CD14-positive monocyte (primary cell): ENCODE measurements at regions not wholly inside any gene's neighbourhood (a gene's known extent, or its start where the extent isn't known, plus 50 kb on each side); places are given as distances from the start of the nearest gene placed in this dataset.

ENCODE experiments used
- DNase-seq, 3 donors: peaks; one replicate each; pipeline ENCODE4 v3.0.0-alpha.2; 2011 to 2022
- H2AFZ ChIP-seq: 2 replicates; pipeline ENCODE4 v1.6.0; 2012; ENCODE audit warnings: mild to moderate bottlenecking, low read depth, low read length, inconsistent platforms; ENCODE audit not compliant: insufficient read depth, poor library complexity, severe bottlenecking
- H3K27ac ChIP-seq, 2 donors: 1 replicate in 1 of 2; 2 replicates in 1 of 2; pipeline ENCODE4 v1.5.1; 2012 to 2013; ENCODE audit warnings: low read length in 2 of 2, control low read depth in 1 of 2, inconsistent platforms in 1 of 2, low read depth in 1 of 2, mild to moderate bottlenecking in 1 of 2
- H3K27me3 ChIP-seq, 2 donors: one replicate each; pipeline versions ENCODE4 v1.6.0 to v1.6.1; 2011 to 2013; ENCODE audit warnings: low read length in 2 of 2; ENCODE audit not compliant: control insufficient read depth in 2 of 2, insufficient read depth in 2 of 2
- H3K36me3 ChIP-seq, 2 donors: replicated peaks in 1 of 2; 1 replicate in 1 of 2; 2 replicates in 1 of 2; pipeline versions ENCODE4 v1.5.1 to v1.6.1; 2012 to 2013; ENCODE audit warnings: low read length in 2 of 2, control low read depth in 1 of 2, inconsistent platforms in 1 of 2, mild to moderate bottlenecking in 1 of 2; ENCODE audit not compliant: insufficient read depth in 2 of 2, control insufficient read depth in 1 of 2
- H3K4me1 ChIP-seq, 2 donors: 1 replicate in 1 of 2; 2 replicates in 1 of 2; pipeline versions ENCODE4 v1.5.1 to v1.6.1; 2012 to 2013; ENCODE audit warnings: low read length in 2 of 2, control low read depth in 1 of 2, inconsistent platforms in 1 of 2, mild to moderate bottlenecking in 1 of 2, moderate library complexity in 1 of 2; ENCODE audit not compliant: insufficient read depth in 2 of 2, control insufficient read depth in 1 of 2
- H3K4me2 ChIP-seq: replicated peaks from 2 replicates; pipeline ENCODE3; 2012; ENCODE audit warnings: low read length, moderate library complexity, mild to moderate bottlenecking; ENCODE audit not compliant: poor library complexity, severe bottlenecking; ENCODE audit errors: extremely low read depth
- H3K4me3 ChIP-seq, 3 experiments: fragments of 200-600 bp in 1 of 3; sonication (generic) in 1 of 3; replicated peaks in 1 of 3; 1 replicate in 2 of 3; 2 replicates in 1 of 3; pipeline ENCODE4 v1.5.1; 2011 to 2013; ENCODE audit warnings: low read length in 3 of 3, mild to moderate bottlenecking in 3 of 3, control low read depth in 2 of 3, low read depth in 2 of 3, inconsistent platforms in 1 of 3, moderate library complexity in 1 of 3
- H3K79me2 ChIP-seq: 2 replicates; pipeline ENCODE4 v1.6.0; 2012; ENCODE audit warnings: mild to moderate bottlenecking, control low read depth, inconsistent platforms, low read length, moderate library complexity; ENCODE audit not compliant: insufficient read depth
- H3K9ac ChIP-seq: 2 replicates; pipeline ENCODE4 v1.6.0; 2017; ENCODE audit warnings: low read length, mild to moderate bottlenecking; ENCODE audit not compliant: insufficient read depth, poor library complexity, severe bottlenecking
- H3K9me3 ChIP-seq, 2 donors: replicated peaks in 1 of 2; 1 replicate in 1 of 2; 2 replicates in 1 of 2; pipeline versions ENCODE4 v1.5.1 to v1.6.1; 2012 to 2013; ENCODE audit warnings: low read length in 2 of 2, control low read depth in 1 of 2; ENCODE audit not compliant: control insufficient read depth in 1 of 2, insufficient read depth in 1 of 2
- H4K20me1 ChIP-seq: 2 replicates; pipeline ENCODE4 v1.6.0; 2012; ENCODE audit warnings: mild to moderate bottlenecking, low read length, control low read depth, moderate library complexity; ENCODE audit not compliant: insufficient read depth
- H3K27ac Mint-ChIP-seq, 7 donors: one replicate each; pipeline ENCODE4 v1.8.0; 2020; ENCODE audit warnings: mild to moderate bottlenecking in 7 of 7, mixed read lengths in 7 of 7, moderate library complexity in 6 of 7, inconsistent platforms in 2 of 7
- H3K27me3 Mint-ChIP-seq, 3 donors: one replicate each; pipeline ENCODE4 v1.8.0; 2021 to 2022; ENCODE audit warnings: low read depth in 3 of 3, mild to moderate bottlenecking in 3 of 3, mixed read lengths in 3 of 3, moderate library complexity in 3 of 3, inconsistent platforms in 1 of 3
- H3K36me3 Mint-ChIP-seq, 2 donors: one replicate each; pipeline ENCODE4 v1.8.0; 2020; ENCODE audit warnings: mixed read lengths in 2 of 2, inconsistent platforms in 1 of 2, mild to moderate bottlenecking in 1 of 2
- H3K4me1 Mint-ChIP-seq: one replicate; pipeline ENCODE4 v1.8.0; 2020; ENCODE audit warnings: mild to moderate bottlenecking, mixed read lengths
- H3K4me3 Mint-ChIP-seq, 2 donors: one replicate each; pipeline ENCODE4 v1.8.0; 2020; ENCODE audit warnings: mild to moderate bottlenecking in 2 of 2, mixed read lengths in 2 of 2, moderate library complexity in 1 of 2
- H3K9me3 Mint-ChIP-seq, 7 donors: one replicate each; pipeline ENCODE4 v1.8.0; 2020 to 2022; ENCODE audit warnings: mixed read lengths in 7 of 7, mild to moderate bottlenecking in 6 of 7, moderate library complexity in 6 of 7, inconsistent platforms in 2 of 7
- CTCF ChIP-seq: fragments of 200-600 bp; IDR thresholded peaks from one replicate; pipeline ENCODE4 v1.8.0; 2022; ENCODE audit warnings: antibody characterized with exemption, mild to moderate bottlenecking
- WGBS: methylation state at CpG from one replicate; pipeline ENCODE4 v1.1.5; 2013; ENCODE audit warnings: missing lambda C conversion rate; ENCODE audit not compliant: insufficient coverage; 5-methylcytosine and 5-hydroxymethylcytosine counted together
- intact Hi-C, 2 donors: fragments of 100-400 bp; cut with micrococcal nuclease; formaldehyde crosslinking; loops; one replicate each; pipeline versions ENCODE4 v1.15.0 to v1.15.1; 2023

GRCh38 chr6:81808851-81809570 lies 56.5 kb upstream of the TENT5A start:
- Histone ChIP-seq H3K4me3 (peak overlapping the region; percentile 36 to 78 (median 75)), H3K36me3 (no peaks in the 10 kb centered on the region), H3K9me3 (no peaks in the 10 kb centered on the region), H3K27ac (peak overlapping the region; percentile 65 to 93), H3K4me1 (peaks cover 55 to 66% of the 10 kb centered on the region in 2 donors), H3K4me2 (peak overlapping the region; percentile 82), H3K27me3 (no peaks in the 10 kb centered on the region), H3K79me2 (peaks cover 3% of the 10 kb centered on the region), H4K20me1 (no peaks in the 10 kb centered on the region), H3K9ac (peak overlapping the region; percentile 52), H2AFZ (peak overlapping the region; percentile 75)
- no peak for TF ChIP-seq CTCF
- Mint-ChIP-seq H3K4me3 (peak overlapping the region; percentile 72 to 93), H3K27ac (peak overlapping the region; percentile 92 to 98 (median 94)), H3K9me3 (no peaks in the 10 kb centered on the region), H3K36me3 (no peaks in the 10 kb centered on the region), H3K4me1 (peaks cover 55% of the 10 kb centered on the region), H3K27me3 (no peaks in the 10 kb centered on the region)
- intact Hi-C loops, result no loop called here
- 0% methylated on average over 3 of the region's 6 CpGs for WGBS
- DNase-seq, result peak; percentile 18 to 54 (median 25)

GRCh38 chr6:81806793-81807565 lies 54.5 kb upstream of the TENT5A start:
- no peak overlapping the region for H2AFZ ChIP-seq
- H3K4me1 ChIP-seq, result peaks cover 38 to 46% of the 10 kb centered on the region in 2 donors
- H3K79me2 ChIP-seq, result peaks cover 3% of the 10 kb centered on the region
- no peak overlapping the region for H3K4me3 ChIP-seq
- H3K4me2 ChIP-seq, result no peak overlapping the region
- TF ChIP-seq CTCF, result no peak
- Mint-ChIP-seq H3K4me1 (peaks cover 36% of the 10 kb centered on the region), H3K27me3 (no peaks in the 10 kb centered on the region), H3K27ac (no peak overlapping the region), H3K36me3 (no peaks in the 10 kb centered on the region), H3K4me3 (no peak overlapping the region), H3K9me3 (no peaks in the 10 kb centered on the region)
- no peaks in the 10 kb centered on the region for H3K9me3 ChIP-seq
- H3K36me3 ChIP-seq, result no peaks in the 10 kb centered on the region
- no peak overlapping the region for H3K27ac ChIP-seq
- 92% methylated on average over 2 of the region's 8 CpGs for WGBS
- DNase-seq, result no peak
- H3K9ac ChIP-seq, result no peak overlapping the region
- intact Hi-C loops, result no loop called here
- H3K27me3 ChIP-seq, result no peaks in the 10 kb centered on the region
- no peaks in the 10 kb centered on the region for H4K20me1 ChIP-seq
